GM06990 (cell line): ENCODE measurements at regions not wholly inside any gene's neighbourhood (a gene's known extent, or its start where the extent isn't known, plus 50 kb on each side); places are given as distances from the start of the nearest gene placed in this dataset.

Experiments used
- DNase-seq: peaks from one replicate; pipeline ENCODE4 v3.0.0-alpha.2; 2011; ENCODE audit not compliant: insufficient read length; ENCODE audit errors: extremely low read depth
- H3K27me3 ChIP-seq: replicated peaks from 2 replicates; pipeline ENCODE4 v1.6.0; 2011; ENCODE audit warnings: low read length; ENCODE audit not compliant: control insufficient read depth, insufficient read depth
- H3K36me3 ChIP-seq: 2 replicates; pipeline ENCODE4 v1.5.1; 2011; ENCODE audit warnings: low read length; ENCODE audit not compliant: control insufficient read depth, insufficient read depth
- H3K4me3 ChIP-seq: replicated peaks from 2 replicates; pipeline ENCODE4 v1.5.1; 2011; ENCODE audit warnings: low read depth, mild to moderate bottlenecking, control low read depth, low read length
- TF ChIP-seq, protein P1 (sequence below): IDR thresholded peaks from 2 replicates; pipeline ENCODE4 v1.5.1; 2011; ENCODE audit warnings: low read length, control low read depth, mild to moderate bottlenecking, inconsistent platforms; ENCODE audit not compliant: insufficient read depth, poor library complexity, severe bottlenecking

DNA sequence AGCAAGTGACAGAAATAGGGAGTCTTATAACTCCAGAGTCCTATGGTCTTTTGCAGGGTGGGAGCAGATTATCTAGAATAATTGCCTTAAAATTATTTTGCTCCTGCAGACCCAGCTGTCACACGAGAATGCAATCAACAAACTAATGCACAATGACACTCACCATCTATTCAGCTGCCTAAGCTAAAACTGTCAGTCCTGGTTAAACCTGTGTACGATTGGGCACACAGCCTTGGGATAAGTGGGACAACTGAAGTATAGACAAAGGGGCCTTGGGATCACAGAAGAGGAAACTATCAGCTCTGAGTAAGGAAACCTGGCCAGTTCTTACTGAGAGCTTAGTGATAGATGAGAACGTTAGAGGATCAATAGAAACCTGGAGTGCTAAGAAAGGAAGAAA, 595.9 kb upstream of the KIRREL3 start:
- Histone ChIP-seq H3K4me3 (no peak overlapping the region), H3K27me3 (no peaks in the 10 kb centered on the region; the same call in 1 of the 2 replicates), H3K36me3 (no peaks in the 10 kb centered on the region)
- TF ChIP-seq, protein P1, sequence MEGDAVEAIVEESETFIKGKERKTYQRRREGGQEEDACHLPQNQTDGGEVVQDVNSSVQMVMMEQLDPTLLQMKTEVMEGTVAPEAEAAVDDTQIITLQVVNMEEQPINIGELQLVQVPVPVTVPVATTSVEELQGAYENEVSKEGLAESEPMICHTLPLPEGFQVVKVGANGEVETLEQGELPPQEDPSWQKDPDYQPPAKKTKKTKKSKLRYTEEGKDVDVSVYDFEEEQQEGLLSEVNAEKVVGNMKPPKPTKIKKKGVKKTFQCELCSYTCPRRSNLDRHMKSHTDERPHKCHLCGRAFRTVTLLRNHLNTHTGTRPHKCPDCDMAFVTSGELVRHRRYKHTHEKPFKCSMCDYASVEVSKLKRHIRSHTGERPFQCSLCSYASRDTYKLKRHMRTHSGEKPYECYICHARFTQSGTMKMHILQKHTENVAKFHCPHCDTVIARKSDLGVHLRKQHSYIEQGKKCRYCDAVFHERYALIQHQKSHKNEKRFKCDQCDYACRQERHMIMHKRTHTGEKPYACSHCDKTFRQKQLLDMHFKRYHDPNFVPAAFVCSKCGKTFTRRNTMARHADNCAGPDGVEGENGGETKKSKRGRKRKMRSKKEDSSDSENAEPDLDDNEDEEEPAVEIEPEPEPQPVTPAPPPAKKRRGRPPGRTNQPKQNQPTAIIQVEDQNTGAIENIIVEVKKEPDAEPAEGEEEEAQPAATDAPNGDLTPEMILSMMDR = no peak
- no peak for DNase-seq

DNA sequence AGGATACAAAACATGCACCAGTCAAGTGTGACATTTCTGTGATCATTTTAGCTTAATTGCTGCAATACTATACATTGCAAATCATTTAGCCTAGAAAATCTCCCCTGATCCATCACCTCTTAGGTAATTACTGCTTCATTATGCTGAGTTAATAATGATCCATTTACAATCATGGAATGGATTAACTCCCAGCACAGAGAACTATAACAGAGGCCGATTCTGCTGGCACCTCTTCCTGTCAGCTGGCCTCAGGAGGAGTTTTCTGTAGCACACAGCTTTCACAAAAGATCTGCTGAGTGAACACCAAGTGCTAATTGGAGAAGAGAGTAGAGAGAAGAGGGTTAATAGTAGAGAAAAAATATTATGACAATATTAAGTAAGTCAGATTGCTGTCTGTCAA, 591.8 kb upstream of the KIRREL3 start:
- Histone ChIP-seq H3K4me3 (no peak overlapping the region), H3K36me3 (no peaks in the 10 kb centered on the region), H3K27me3 (no peaks in the 10 kb centered on the region; the same call in 1 of the 2 replicates)
- TF ChIP-seq, protein P1 = no peak
- no peak for DNase-seq

DNA sequence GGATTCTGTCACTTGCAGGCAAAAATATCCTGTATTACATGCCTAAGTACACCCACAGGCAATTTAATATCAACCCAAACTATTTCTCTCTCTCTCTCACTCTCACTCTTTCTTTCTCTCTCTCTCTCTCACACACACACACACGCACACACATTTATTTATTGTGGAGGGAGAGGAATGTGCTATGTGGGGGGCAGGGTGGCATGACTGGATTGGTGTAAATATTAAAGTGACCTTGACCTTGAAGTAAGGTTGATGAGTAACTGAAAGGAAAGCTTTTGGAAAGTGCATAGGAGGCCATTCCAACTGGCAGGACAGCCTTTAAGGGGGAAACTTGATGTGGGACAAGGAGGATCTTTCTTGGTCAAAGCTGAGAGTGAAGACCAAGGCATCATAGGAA, 589.7 kb upstream of the KIRREL3 start:
- no peaks in the 10 kb centered on the region; the same call in 1 of the 2 replicates for H3K27me3 ChIP-seq
- no peak overlapping the region for H3K4me3 ChIP-seq
- no peak for DNase-seq
- H3K36me3 ChIP-seq = no peaks in the 10 kb centered on the region
- TF ChIP-seq, protein P1 = no peak

DNA sequence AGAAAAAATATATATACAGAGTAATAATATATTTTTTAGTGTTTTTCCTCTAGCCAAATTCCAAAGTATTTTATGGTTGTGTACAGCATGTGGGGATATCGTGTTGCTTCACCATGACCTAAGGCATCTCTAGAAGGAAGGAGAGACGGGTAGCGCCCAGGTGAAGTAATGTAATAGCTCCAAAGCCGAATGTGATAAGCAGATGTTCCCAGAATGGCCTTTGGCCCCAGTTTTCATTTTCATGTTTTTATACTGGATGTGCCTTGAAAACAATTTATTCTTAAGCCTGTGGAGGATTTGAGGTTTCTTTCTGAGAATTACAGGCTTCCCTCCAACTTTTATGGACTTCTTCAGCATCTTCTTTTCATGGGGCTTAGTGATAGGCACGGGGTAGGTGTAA, 587.9 kb upstream of the KIRREL3 start:
- no peak for DNase-seq
- Histone ChIP-seq H3K27me3 (no peaks in the 10 kb centered on the region; the same call in 1 of the 2 replicates), H3K36me3 (no peaks in the 10 kb centered on the region), H3K4me3 (no peak overlapping the region)
- TF ChIP-seq, protein P1 = no peak

DNA sequence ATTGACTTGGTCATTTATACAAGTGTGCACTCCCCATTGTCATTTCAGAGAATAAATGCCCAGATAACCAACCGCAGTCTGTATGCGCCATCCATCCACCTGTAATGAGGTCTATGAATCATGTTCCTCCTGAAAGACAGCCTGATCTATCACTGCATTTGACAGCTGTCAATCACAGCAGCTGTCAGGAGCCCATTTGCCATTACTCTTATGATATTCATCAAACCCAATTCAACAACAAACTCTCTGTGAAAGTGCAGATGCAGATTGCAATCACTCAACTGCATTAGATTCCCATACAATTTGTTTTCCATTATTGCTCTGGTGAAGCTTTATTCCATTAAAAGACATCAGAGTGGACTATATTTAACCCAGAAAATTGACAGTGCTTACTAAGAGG, 586.9 kb upstream of the KIRREL3 start:
- DNase-seq = no peak
- H3K36me3 ChIP-seq = no peaks in the 10 kb centered on the region
- no peak overlapping the region for H3K4me3 ChIP-seq
- TF ChIP-seq, protein P1 = no peak
- no peaks in the 10 kb centered on the region; the same call in 1 of the 2 replicates for H3K27me3 ChIP-seq

DNA sequence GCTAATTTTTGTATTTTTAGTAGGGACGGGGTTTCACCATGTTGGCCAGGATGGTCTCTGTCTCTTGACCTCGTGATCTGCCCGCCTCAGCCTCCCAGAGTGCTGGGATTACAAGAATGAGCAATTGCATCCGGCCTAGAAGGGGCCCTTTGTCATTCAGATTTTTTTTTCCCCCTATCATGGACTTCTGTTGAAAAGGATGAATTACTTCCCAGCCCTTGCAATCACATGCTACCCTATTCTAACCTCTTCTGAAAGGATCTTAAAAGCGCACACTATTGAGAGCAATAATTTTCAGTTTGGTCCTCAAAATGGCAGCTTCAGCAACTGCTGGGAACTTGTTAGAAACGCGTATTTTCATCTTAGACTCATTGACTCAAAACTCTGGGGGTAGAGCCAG, 575.6 kb upstream of the KIRREL3 start:
- Histone ChIP-seq H3K27me3 (no peaks in the 10 kb centered on the region), H3K4me3 (no peak overlapping the region), H3K36me3 (no peaks in the 10 kb centered on the region)
- TF ChIP-seq, protein P1 = no peak
- no peak for DNase-seq
